SU-DHL-6 (cell line): ENCODE measurements at regions not wholly inside any gene's neighbourhood (a gene's known extent, or its start where the extent isn't known, plus 50 kb on each side); places are given as distances from the start of the nearest gene placed in this dataset.
"Not testable (repeated sequence)": the region's sequence is repeated elsewhere in the genome, so short reads cannot be mapped to it uniquely, and the experiment has no call there.

Experiments used
- H2AFZ ChIP-seq: fragments of 200-600 bp; sonication (generic); 2 replicates; pipeline ENCODE4 v1.6.1; 2014; ENCODE audit warnings: low read depth, mild to moderate bottlenecking, moderate library complexity, mixed read lengths, antibody characterized with exemption, low read length; ENCODE audit not compliant: severe bottlenecking
- H3F3A ChIP-seq: fragments of 200-600 bp; shearing (Covaris generic); 2 replicates; pipeline ENCODE4 v1.6.0; 2016; ENCODE audit warnings: antibody characterized with exemption, mild to moderate bottlenecking; ENCODE audit not compliant: insufficient read depth
- H3K27ac ChIP-seq: fragments of 200-600 bp; sonication (generic); 2 replicates; pipeline ENCODE4 v1.5.1; 2016; ENCODE audit warnings: low read depth, mild to moderate bottlenecking, low read length, moderate library complexity, mixed read lengths
- H3K27me3 ChIP-seq: fragments of 200-600 bp; sonication (generic), shearing (Covaris generic); 2 replicates; pipeline ENCODE4 v1.6.0; 2014; ENCODE audit warnings: mild to moderate bottlenecking, low read length
- H3K36me3 ChIP-seq: fragments of 200-600 bp; sonication (generic); 2 replicates; pipeline ENCODE4 v1.6.1; 2014; ENCODE audit warnings: mild to moderate bottlenecking, low read length, mixed read lengths
- H3K4me2 ChIP-seq: fragments of 300-600, 200-600 bp; shearing (Covaris generic), sonication (generic); 2 replicates; pipeline ENCODE4 v1.6.0; 2014; ENCODE audit warnings: low read length, low read depth, mild to moderate bottlenecking; ENCODE audit not compliant: poor library complexity, severe bottlenecking
- H3K4me3 ChIP-seq: fragments of 200-600 bp; sonication (generic); 2 replicates; pipeline ENCODE4 v1.5.1; 2014; ENCODE audit warnings: antibody characterized with exemption, low read length, mild to moderate bottlenecking, mixed read lengths; ENCODE audit not compliant: insufficient read depth, poor library complexity, severe bottlenecking
- H3K79me2 ChIP-seq: fragments of 200-600 bp; sonication (generic); 2 replicates; pipeline ENCODE4 v1.6.1; 2014; ENCODE audit warnings: mild to moderate bottlenecking, low read length, moderate library complexity; ENCODE audit not compliant: insufficient read depth
- H3K9ac ChIP-seq: fragments of 200-600 bp; sonication (generic); 2 replicates; pipeline ENCODE4 v1.7.0; 2014; ENCODE audit warnings: mild to moderate bottlenecking, low read length
- H3K9me2 ChIP-seq: fragments of 200-600 bp; sonication (generic); replicated peaks from 2 replicates; pipeline ENCODE4 v1.6.1; 2014; ENCODE audit warnings: low read length; ENCODE audit not compliant: insufficient read depth
- H3K9me3 ChIP-seq: fragments of 200-600 bp; sonication (generic); 2 replicates; pipeline ENCODE4 v1.6.1; 2014; ENCODE audit warnings: low read length, mixed read lengths; ENCODE audit not compliant: insufficient read depth
- H4K20me1 ChIP-seq: fragments of 200-600 bp; sonication (generic); 2 replicates; pipeline ENCODE4 v1.6.1; 2014; ENCODE audit warnings: low read depth, mild to moderate bottlenecking, antibody characterized with exemption, low read length, moderate library complexity, mixed read lengths
- CTCF ChIP-seq: fragments of 200-600 bp; sonication (generic); IDR thresholded peaks from one replicate; pipeline ENCODE4 v1.5.1; 2017; ENCODE audit warnings: antibody characterized with exemption, mild to moderate bottlenecking, low read length, moderate library complexity; ENCODE audit not compliant: insufficient read depth, poor library complexity, severe bottlenecking
- EZH2phosphoT487 ChIP-seq: fragments of 200-600 bp; sonication (generic), shearing (Covaris generic); conservative IDR thresholded peaks from 2 replicates; pipeline ENCODE4 v1.6.1; 2018; ENCODE audit warnings: mild to moderate bottlenecking, antibody characterized with exemption, low read length, moderate library complexity, mixed read lengths

- Histone ChIP-seq H2AFZ (no peak overlapping the region), H3K9me2 (no peaks in the 10 kb centered on the region), H3K4me2 (no peak overlapping the region), H3K36me3 (no peaks in the 10 kb centered on the region), H3K79me2 (no peaks in the 10 kb centered on the region), H3K9me3 (no peaks in the 10 kb centered on the region), H3K27me3 (no peaks in the 10 kb centered on the region), H3K9ac (no peak overlapping the region), H4K20me1 (no peaks in the 10 kb centered on the region), H3K4me3 (no peak overlapping the region), H3F3A (no peaks in the 10 kb centered on the region), H3K27ac (no peak overlapping the region)
- TF ChIP-seq EZH2phosphoT487 (no peak), CTCF (no peak)
These were observed 81.3 kb upstream of the NID2 start for GRCh38 chr14:52150162-52150561.

GRCh38 chr14:52148371-52148770 lies 79.5 kb upstream of the NID2 start:
- H3K9ac ChIP-seq = no peak overlapping the region
- H3K9me3 ChIP-seq = no peaks in the 10 kb centered on the region
- no peak overlapping the region for H3K4me3 ChIP-seq
- H2AFZ ChIP-seq = no peak overlapping the region
- no peaks in the 10 kb centered on the region for H3K9me2 ChIP-seq
- H3K79me2 ChIP-seq = no peaks in the 10 kb centered on the region
- TF ChIP-seq CTCF (no peak), EZH2phosphoT487 (no peak)
- no peaks in the 10 kb centered on the region for H3F3A ChIP-seq
- H3K27me3 ChIP-seq = no peaks in the 10 kb centered on the region
- no peaks in the 10 kb centered on the region for H3K36me3 ChIP-seq
- no peak overlapping the region for H3K27ac ChIP-seq
- H3K4me2 ChIP-seq = no peak overlapping the region
- no peaks in the 10 kb centered on the region for H4K20me1 ChIP-seq

GRCh38 chr14:52146504-52146903 lies 77.6 kb upstream of the NID2 start:
- H3K4me3 ChIP-seq = no peak overlapping the region
- no peaks in the 10 kb centered on the region for H3K36me3 ChIP-seq
- TF ChIP-seq CTCF (no peak), EZH2phosphoT487 (no peak)
- no peaks in the 10 kb centered on the region for H3K9me3 ChIP-seq
- no peak overlapping the region for H3K9ac ChIP-seq
- no peaks in the 10 kb centered on the region for H3F3A ChIP-seq
- no peak overlapping the region for H3K4me2 ChIP-seq
- no peaks in the 10 kb centered on the region for H3K27me3 ChIP-seq
- H2AFZ ChIP-seq = no peak overlapping the region
- no peaks in the 10 kb centered on the region for H3K9me2 ChIP-seq
- no peaks in the 10 kb centered on the region for H3K79me2 ChIP-seq
- H3K27ac ChIP-seq = no peak overlapping the region
- H4K20me1 ChIP-seq = no peaks in the 10 kb centered on the region

- not testable (repeated sequence) for H3K9me3 ChIP-seq, H4K20me1 ChIP-seq, H3K27me3 ChIP-seq, H2AFZ ChIP-seq, H3K27ac ChIP-seq, H3K4me2 ChIP-seq, H3K9ac ChIP-seq, H3K9me2 ChIP-seq, H3K4me3 ChIP-seq, H3F3A ChIP-seq, H3K36me3 ChIP-seq, H3K79me2 ChIP-seq
These were observed 75.2 kb upstream of the NID2 start for GRCh38 chr14:52144099-52144498.
